K562 (cell line): ENCODE measurements at regions not wholly inside any gene's neighbourhood (a gene's known extent, or its start where the extent isn't known, plus 50 kb on each side); places are given as distances from the start of the nearest gene placed in this dataset.

Experiments used
- ATAC-seq: fragments of 200-7000 bp; cut with Tn5 transposase; 3 replicates; pipeline ENCODE4 v1.9.1; 2020; ENCODE audit warnings: moderate library complexity
- BruUV-seq: library from RNA; stranded (reverse); fragments of 400-500 nt; replicated peaks from 2 replicates; lab custom pipeline; 2021; lab: Mats Ljungman, UMichigan
- CTCF ChIA-PET: fragments of 300-600 bp; formaldehyde crosslinking; extraction: SDS; loops from one replicate; lab custom pipeline; 2021; ENCODE audit warnings: low intra/inter-chr PET ratio; lab: Yijun Ruan, JAX
- POLR2A ChIA-PET: fragments of 300-600, 350-650 bp; sonication (Branson Sonifier 250); formaldehyde crosslinking; extraction: SDS; loops from one replicate; lab custom pipeline; 2021; ENCODE audit warnings: antibody characterized with exemption, inconsistent platforms; lab: Yijun Ruan, JAX
- DNase-seq, 4 experiments: peaks; one replicate each; pipeline versions ENCODE4 v3.0.0 to v3.0.0-alpha.2; 2011 to 2018; ENCODE audit warnings: low spot score in 3 of 4, mixed read lengths in 3 of 4; ENCODE audit errors: extremely low read depth in 1 of 4
- FAIRE-seq: peaks from 2 replicates; lab custom pipeline; 2011; peaks lifted over from hg19 to GRCh38; lab: Jason Lieb, UNC
- H2AFZ ChIP-seq: 2 replicates; pipeline ENCODE4 v1.6.0; 2011; ENCODE audit warnings: low read depth, low read length, control low read depth, inconsistent platforms
- H3K27ac ChIP-seq: fragments of 200-600 bp; 3 replicates; pipeline ENCODE4 v1.8.0; 2011; ENCODE audit warnings: low read depth, mild to moderate bottlenecking, control low read depth, inconsistent platforms, low read length, moderate library complexity, mixed read lengths; ENCODE audit errors: extremely low read depth
- H3K27me3 ChIP-seq, 2 experiments: fragments of 300-600 bp in 1 of 2; 2 replicates in 1 of 2; 3 replicates in 1 of 2; pipeline versions ENCODE4 v1.6.0 to v1.8.0; 2011; ENCODE audit warnings: inconsistent platforms in 2 of 2, low read length in 2 of 2, mild to moderate bottlenecking in 1 of 2, mixed read lengths in 1 of 2, moderate library complexity in 1 of 2; ENCODE audit not compliant: control insufficient read depth in 2 of 2, insufficient read depth in 2 of 2
- H3K36me3 ChIP-seq: fragments of 300-600 bp; 3 replicates; pipeline ENCODE4 v1.8.0; 2011; ENCODE audit warnings: mild to moderate bottlenecking, low read length, inconsistent platforms; ENCODE audit not compliant: control insufficient read depth, insufficient read depth
- H3K4me1 ChIP-seq, 2 experiments: fragments of 200-600 bp in 1 of 2; replicated peaks in 1 of 2; 2 replicates in 1 of 2; 3 replicates in 1 of 2; pipeline versions ENCODE4 v1.5.1 to v1.8.0; 2011; ENCODE audit warnings: inconsistent platforms in 2 of 2, low read length in 2 of 2, mild to moderate bottlenecking in 1 of 2, mixed read lengths in 1 of 2, moderate library complexity in 1 of 2; ENCODE audit not compliant: control insufficient read depth in 2 of 2, insufficient read depth in 2 of 2
- H3K4me2 ChIP-seq: 2 replicates; pipeline ENCODE4 v1.6.1; 2011; ENCODE audit warnings: low read length, control low read depth, inconsistent platforms, mixed read lengths; ENCODE audit not compliant: insufficient read depth
- H3K4me3 ChIP-seq: fragments of 200-600 bp; sonication (generic), shearing (Covaris generic); 2 replicates; pipeline ENCODE4 v1.5.1; 2016; ENCODE audit warnings: control low read depth, inconsistent platforms
- H3K79me2 ChIP-seq: fragments of 200-600 bp; 3 replicates; pipeline ENCODE4 v1.8.0; 2011; ENCODE audit warnings: low read length, inconsistent platforms; ENCODE audit not compliant: control insufficient read depth, insufficient read depth
- H3K9ac ChIP-seq, 2 experiments: 2 replicates each; pipeline versions ENCODE4 v1.6.0 to v1.6.1; 2011; ENCODE audit warnings: low read depth in 2 of 2, low read length in 2 of 2, control low read depth in 1 of 2, inconsistent platforms in 1 of 2, mild to moderate bottlenecking in 1 of 2, mixed read lengths in 1 of 2; ENCODE audit not compliant: insufficient read depth in 1 of 2
- H3K9me1 ChIP-seq: one replicate; pipeline ENCODE4 v1.6.0; 2011; ENCODE audit warnings: inconsistent platforms, mild to moderate bottlenecking, low read length, moderate library complexity; ENCODE audit not compliant: control insufficient read depth, insufficient read depth
- H3K9me3 ChIP-seq: replicated peaks from 2 replicates; pipeline ENCODE4 v1.5.1; 2011; ENCODE audit warnings: low read depth, low read length, inconsistent platforms; ENCODE audit not compliant: control insufficient read depth, insufficient read depth
- H4K20me1 ChIP-seq: replicated peaks from 2 replicates; pipeline ENCODE4 v1.6.1; 2011; ENCODE audit warnings: low read length, inconsistent platforms, mixed read lengths; ENCODE audit not compliant: control insufficient read depth, insufficient read depth
- ASH1L ChIP-seq: fragments of 450-650 bp; IDR thresholded peaks from 2 replicates; pipeline ENCODE4 v1.6.1; 2018; ENCODE audit warnings: borderline replicate concordance, mild to moderate bottlenecking, low read depth; ENCODE audit not compliant: partially characterized antibody
- CBX8 ChIP-seq: fragments of 200-600 bp; sonication (generic); IDR thresholded peaks from 2 replicates; pipeline ENCODE4 v1.6.1; 2012; ENCODE audit warnings: borderline replicate concordance, mixed run types, low read depth, mild to moderate bottlenecking, moderate library complexity, mixed read lengths, low read length, control low read depth, inconsistent platforms; ENCODE audit not compliant: poor library complexity, severe bottlenecking; ENCODE audit errors: extremely low read depth
- DDX20 ChIP-seq: fragments of 450-650 bp; IDR thresholded peaks from 2 replicates; pipeline ENCODE4 v1.6.1; 2016; ENCODE audit warnings: missing genetic modification characterization, low read depth, mild to moderate bottlenecking, missing compliant biosample characterization, moderate library complexity
- FOS ChIP-seq: IDR thresholded peaks from 3 replicates; pipeline ENCODE4 v1.6.1; 2011; ENCODE audit not compliant: insufficient read length; ENCODE audit errors: extremely low read depth
- HES1 ChIP-seq: fragments of 450-650 bp; IDR thresholded peaks from 2 replicates; pipeline ENCODE4 v1.6.1; 2016; ENCODE audit warnings: low read depth, mild to moderate bottlenecking, moderate library complexity
- KDM4B ChIP-seq, 2 experiments: fragments of 450-650 bp in 1 of 2; sonication (generic) in 1 of 2; IDR thresholded peaks; 2 replicates each; pipeline ENCODE4 v1.6.1; 2016 to 2017; ENCODE audit warnings: borderline replicate concordance in 2 of 2, antibody characterized with exemption in 1 of 2, low read depth in 1 of 2, mild to moderate bottlenecking in 1 of 2
- PRDM10 ChIP-seq: fragments of 450-650 bp; IDR thresholded peaks from 2 replicates; pipeline ENCODE4 v1.6.1; 2018; ENCODE audit not compliant: partially characterized antibody
- U2AF1 ChIP-seq: fragments of 200-400 bp; formaldehyde crosslinking; optimal IDR thresholded peaks from 2 replicates; pipeline ENCODE3; 2017; ENCODE audit warnings: mild to moderate bottlenecking, low read depth, low read length, moderate library complexity
- ZNF696 ChIP-seq: fragments of 250-450 bp; sonication (Bioruptor Pico); conservative IDR thresholded peaks from 2 replicates; pipeline ENCODE4 v1.4.0; 2020; ENCODE audit warnings: mild to moderate bottlenecking, moderate library complexity
- WGBS: fragments of 100-300 bp; shearing (Covaris generic); methylation state at CpG from one replicate; pipeline ENCODE4 v1.1.6; 2016; ENCODE audit warnings: low coverage, mixed read lengths; ENCODE audit not compliant: insufficient coverage; ENCODE audit errors: missing lambda C conversion rate; 5-methylcytosine and 5-hydroxymethylcytosine counted together
- in situ Hi-C: fragments of 300-500 bp; cut with MboI; formaldehyde crosslinking; loops from 4 replicates; pipeline ENCODE4 v1.15.0; 2018; ENCODE audit warnings: inconsistent platforms, mixed read lengths
- intact Hi-C: fragments of 100-400 bp; cut with micrococcal nuclease; formaldehyde crosslinking; loops from 2 replicates; pipeline ENCODE4 v1.14.2; 2022
- TF ChIP-seq, protein P1 (sequence below): sonication (generic); formaldehyde crosslinking; IDR thresholded peaks from 2 replicates; pipeline ENCODE4 v1.8.0; 2023; ENCODE audit warnings: mild to moderate bottlenecking, missing genetic modification reagents
- TF ChIP-seq, protein P2 (sequence below): sonication (generic); IDR thresholded peaks from 2 replicates; pipeline ENCODE4 v1.6.1; 2016

DNA sequence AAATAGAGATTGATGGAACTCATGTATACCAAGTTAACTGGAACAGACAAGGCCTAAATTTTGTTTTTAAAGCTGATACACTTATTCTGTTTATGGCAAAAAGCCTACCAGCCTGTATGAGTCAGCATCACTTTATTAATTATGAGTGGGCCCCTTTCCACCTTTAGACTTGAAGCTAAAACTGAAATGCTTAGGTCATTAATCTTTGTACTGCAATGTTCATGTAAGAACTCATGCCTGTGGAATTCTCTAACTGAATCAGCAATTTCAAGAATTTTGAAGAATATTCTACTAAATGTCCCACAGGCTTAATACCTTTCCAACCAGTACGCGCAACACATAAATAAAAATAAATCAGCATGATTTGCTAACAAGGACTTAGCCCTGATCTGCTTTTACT is 140.2 kb upstream of the PHACTR1 start:
- DNase-seq: no peak
- POLR2A ChIA-PET: no interaction called here
- Histone ChIP-seq H2AFZ (no peak overlapping the region), H4K20me1 (no peaks in the 10 kb centered on the region), H3K36me3 (no peaks in the 10 kb centered on the region), H3K27ac (no peak overlapping the region), H3K4me2 (no peak overlapping the region), H3K4me3 (no peak overlapping the region), H3K9me1 (no peaks in the 10 kb centered on the region), H3K9ac (no peak overlapping the region), H3K4me1 (no peaks in the 10 kb centered on the region), H3K9me3 (no peaks in the 10 kb centered on the region), H3K79me2 (no peaks in the 10 kb centered on the region), H3K27me3 (no peaks in the 10 kb centered on the region)
- no peak for ATAC-seq
- CTCF ChIA-PET: no interaction called here
- intact Hi-C loops (no loop called here), in situ Hi-C loops (no loop called here)
- FAIRE-seq: no peak
- BruUV-seq: no TSS peak
- 55% methylated on average over 2 of the region's 2 CpGs for WGBS
- TF ChIP-seq FOS (no peak), ZNF696 (no peak), PRDM10 (no peak), ASH1L (no peak), CBX8 (no peak), HES1 (no peak), KDM4B (IDR thresholded peaks at IDR 0.05; ENCODE audit: borderline replicate concordance in 2 of 2, low read depth in 1 of 2) (no peak), DDX20 (no peak), U2AF1 (no peak)
- TF ChIP-seq, protein P1, sequence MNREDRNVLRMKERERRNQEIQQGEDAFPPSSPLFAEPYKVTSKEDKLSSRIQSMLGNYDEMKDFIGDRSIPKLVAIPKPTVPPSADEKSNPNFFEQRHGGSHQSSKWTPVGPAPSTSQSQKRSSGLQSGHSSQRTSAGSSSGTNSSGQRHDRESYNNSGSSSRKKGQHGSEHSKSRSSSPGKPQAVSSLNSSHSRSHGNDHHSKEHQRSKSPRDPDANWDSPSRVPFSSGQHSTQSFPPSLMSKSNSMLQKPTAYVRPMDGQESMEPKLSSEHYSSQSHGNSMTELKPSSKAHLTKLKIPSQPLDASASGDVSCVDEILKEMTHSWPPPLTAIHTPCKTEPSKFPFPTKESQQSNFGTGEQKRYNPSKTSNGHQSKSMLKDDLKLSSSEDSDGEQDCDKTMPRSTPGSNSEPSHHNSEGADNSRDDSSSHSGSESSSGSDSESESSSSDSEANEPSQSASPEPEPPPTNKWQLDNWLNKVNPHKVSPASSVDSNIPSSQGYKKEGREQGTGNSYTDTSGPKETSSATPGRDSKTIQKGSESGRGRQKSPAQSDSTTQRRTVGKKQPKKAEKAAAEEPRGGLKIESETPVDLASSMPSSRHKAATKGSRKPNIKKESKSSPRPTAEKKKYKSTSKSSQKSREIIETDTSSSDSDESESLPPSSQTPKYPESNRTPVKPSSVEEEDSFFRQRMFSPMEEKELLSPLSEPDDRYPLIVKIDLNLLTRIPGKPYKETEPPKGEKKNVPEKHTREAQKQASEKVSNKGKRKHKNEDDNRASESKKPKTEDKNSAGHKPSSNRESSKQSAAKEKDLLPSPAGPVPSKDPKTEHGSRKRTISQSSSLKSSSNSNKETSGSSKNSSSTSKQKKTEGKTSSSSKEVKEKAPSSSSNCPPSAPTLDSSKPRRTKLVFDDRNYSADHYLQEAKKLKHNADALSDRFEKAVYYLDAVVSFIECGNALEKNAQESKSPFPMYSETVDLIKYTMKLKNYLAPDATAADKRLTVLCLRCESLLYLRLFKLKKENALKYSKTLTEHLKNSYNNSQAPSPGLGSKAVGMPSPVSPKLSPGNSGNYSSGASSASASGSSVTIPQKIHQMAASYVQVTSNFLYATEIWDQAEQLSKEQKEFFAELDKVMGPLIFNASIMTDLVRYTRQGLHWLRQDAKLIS (CRISPR knock-in tag): no peak
- TF ChIP-seq, protein P2, sequence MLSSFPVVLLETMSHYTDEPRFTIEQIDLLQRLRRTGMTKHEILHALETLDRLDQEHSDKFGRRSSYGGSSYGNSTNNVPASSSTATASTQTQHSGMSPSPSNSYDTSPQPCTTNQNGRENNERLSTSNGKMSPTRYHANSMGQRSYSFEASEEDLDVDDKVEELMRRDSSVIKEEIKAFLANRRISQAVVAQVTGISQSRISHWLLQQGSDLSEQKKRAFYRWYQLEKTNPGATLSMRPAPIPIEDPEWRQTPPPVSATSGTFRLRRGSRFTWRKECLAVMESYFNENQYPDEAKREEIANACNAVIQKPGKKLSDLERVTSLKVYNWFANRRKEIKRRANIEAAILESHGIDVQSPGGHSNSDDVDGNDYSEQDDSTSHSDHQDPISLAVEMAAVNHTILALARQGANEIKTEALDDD: no peak
